ENCODE measurements at regions not wholly inside any gene's neighbourhood (a gene's known extent, or its start where the extent isn't known, plus 50 kb on each side); places are given as distances from the start of the nearest gene placed in this dataset.

DNA sequence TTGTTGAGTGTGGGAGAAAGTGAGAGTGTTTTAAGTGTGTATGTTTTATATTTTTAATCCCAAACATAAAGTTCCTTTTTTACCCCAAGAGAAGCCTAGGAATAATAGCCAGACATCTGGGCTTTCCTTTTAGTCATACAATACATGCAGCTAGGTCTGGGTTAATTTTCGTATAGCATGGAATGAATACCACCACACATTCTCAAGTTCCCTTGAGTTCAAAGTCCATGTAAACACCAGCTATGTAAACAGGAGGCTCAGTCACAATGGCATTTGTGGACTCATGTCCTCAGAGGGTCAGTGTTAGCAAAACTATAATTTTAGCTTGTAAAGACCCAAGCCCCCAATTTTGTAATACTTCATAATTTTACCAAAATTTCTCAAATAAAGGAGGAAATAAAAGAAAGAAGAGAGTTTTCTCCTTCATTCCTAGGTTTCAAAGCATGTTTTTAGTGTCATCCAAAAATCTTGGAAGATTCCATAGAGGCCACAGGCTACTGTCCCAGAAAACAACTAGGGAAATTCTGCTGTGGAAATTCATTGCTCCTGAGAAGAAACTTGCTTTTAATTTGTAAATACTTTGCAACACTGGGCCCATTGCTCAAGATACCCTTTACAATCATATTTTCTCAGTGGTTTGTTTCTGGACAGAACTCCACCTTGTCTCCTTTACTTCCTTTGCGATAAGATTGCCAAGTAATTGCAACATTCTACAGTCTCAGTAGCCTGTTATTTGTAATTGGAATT, 671.2 kb downstream of the COL12A1 start:
- TF ChIP-seq CTCF (IDR thresholded peaks at IDR 0.05 in 8 of 11, conservative IDR thresholded peaks at IDR 0.05 in 3 of 11): no peak
- no peak for TF ChIP-seq POLR2A (IDR thresholded peaks at IDR 0.05)
- no peak for TF ChIP-seq POLR2AphosphoS5 (IDR thresholded peaks at IDR 0.05)
